ENCODE measurements at regions not wholly inside any gene's neighbourhood (a gene's known extent, or its start where the extent isn't known, plus 50 kb on each side); places are given as distances from the start of the nearest gene placed in this dataset.

GRCh38 chr11:62073061-62073460 lies 50.8 kb upstream of the INCENP start:
- peak; percentile 38 for DNase-seq (ENCODE audit: low read depth)

GRCh38 chr11:62071408-62071807 lies 52.4 kb upstream of the INCENP start:
- no peak for DNase-seq (ENCODE audit: low read depth)

- no peak for DNase-seq (ENCODE audit: low read depth)
These were observed 53.6 kb upstream of the INCENP start for GRCh38 chr11:62069986-62070919.

GRCh38 chr11:62069374-62069773 lies 54.4 kb upstream of the INCENP start:
- no peak for DNase-seq (ENCODE audit: low read depth)

- DNase-seq (ENCODE audit: low read depth), result no peak
These were observed 55.1 kb upstream of the INCENP start for GRCh38 chr11:62068730-62069129.

GRCh38 chr11:62067741-62068140 lies 56.1 kb upstream of the INCENP start:
- no peak for DNase-seq (ENCODE audit: low read depth)

- DNase-seq (ENCODE audit: low read depth), result no peak
These were observed 59.6 kb upstream of the INCENP start for GRCh38 chr11:62064221-62064620.

GRCh38 chr11:62062223-62062861 lies 61.5 kb upstream of the INCENP start:
- no peak for DNase-seq (ENCODE audit: low read depth)

GRCh38 chr11:62061356-62062222 lies 62.2 kb upstream of the INCENP start:
- peak; percentile 50 for DNase-seq (ENCODE audit: low read depth)

GRCh38 chr11:62057069-62057468 lies 66.7 kb upstream of the INCENP start:
- DNase-seq (ENCODE audit: low read depth), result no peak

GRCh38 chr11:62055970-62056369 lies 67.8 kb upstream of the INCENP start:
- no peak for DNase-seq (ENCODE audit: low read depth)

GRCh38 chr11:62054484-62055121 lies 69.2 kb upstream of the INCENP start:
- DNase-seq (ENCODE audit: low read depth), result peak; percentile 54

- no peak for DNase-seq (ENCODE audit: low read depth)
These were observed 69.7 kb upstream of the INCENP start for GRCh38 chr11:62054081-62054480.

- no peak for DNase-seq (ENCODE audit: low read depth)
These were observed 73.1 kb upstream of the INCENP start for GRCh38 chr11:62050716-62051115.

- no peak for DNase-seq (ENCODE audit: low read depth)
These were observed 75.7 kb upstream of the INCENP start for GRCh38 chr11:62048100-62048499.

GRCh38 chr11:62046568-62047100 lies 77.2 kb upstream of the INCENP start:
- no peak for DNase-seq (ENCODE audit: low read depth)

GRCh38 chr11:62044639-62045121 lies 77.2 kb upstream of the FTH1 start:
- peak; percentile 80 for DNase-seq (ENCODE audit: low read depth)

- no peak for DNase-seq (ENCODE audit: low read depth)
These were observed 67.9 kb upstream of the FTH1 start for GRCh38 chr11:62035293-62035692.

GRCh38 chr11:62034036-62034338 lies 66.6 kb upstream of the FTH1 start:
- DNase-seq (ENCODE audit: low read depth), result no peak

- DNase-seq (ENCODE audit: low read depth), result peak; percentile 51
These were observed 66.0 kb upstream of the FTH1 start for GRCh38 chr11:62033191-62034035.
